Activated CD8-positive, alpha-beta memory T cell treated with anti-CD3 and anti-CD28 coated beads for 36 hours (primary cell): ENCODE measurements at regions not wholly inside any gene's neighbourhood (a gene's known extent, or its start where the extent isn't known, plus 50 kb on each side); places are given as distances from the start of the nearest gene placed in this dataset.
"Not testable (repeated sequence)": the region's sequence is repeated elsewhere in the genome, so short reads cannot be mapped to it uniquely, and the experiment has no call there.

Experiments used
- CTCF ChIA-PET: fragments of 350-600 bp; sonication (Branson Sonifier 250); formaldehyde crosslinking; loops from one replicate; lab custom pipeline; 2021; ENCODE audit warnings: antibody characterized with exemption; lab: Charles Lee
- POLR2A ChIA-PET: fragments of 350-600 bp; sonication (Branson Sonifier 250); formaldehyde crosslinking; loops from one replicate; lab custom pipeline; 2021; ENCODE audit warnings: antibody characterized with exemption; lab: Charles Lee

DNA sequence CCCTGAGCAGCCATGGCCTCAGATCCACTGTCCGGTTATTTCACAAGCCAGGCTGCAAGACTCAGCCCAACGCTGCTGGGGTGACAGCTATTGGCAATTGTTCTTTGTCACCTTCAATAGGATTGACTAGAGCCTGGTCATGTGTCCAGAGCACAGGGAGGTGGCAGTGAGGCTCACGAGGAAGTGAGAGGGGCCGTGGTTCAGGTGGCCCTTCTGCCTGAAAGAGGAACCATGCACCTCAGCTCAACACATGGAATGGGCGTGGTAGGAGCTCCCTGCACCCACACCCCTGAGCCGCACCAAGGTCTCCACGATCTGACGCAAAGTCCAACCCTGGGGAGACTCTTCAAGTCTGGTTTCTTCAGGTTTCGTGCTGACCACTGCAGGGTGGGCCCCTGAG is 184.8 kb upstream of the CDH4 start:
- ChIA-PET CTCF (no interaction called here), POLR2A (no interaction called here)

DNA sequence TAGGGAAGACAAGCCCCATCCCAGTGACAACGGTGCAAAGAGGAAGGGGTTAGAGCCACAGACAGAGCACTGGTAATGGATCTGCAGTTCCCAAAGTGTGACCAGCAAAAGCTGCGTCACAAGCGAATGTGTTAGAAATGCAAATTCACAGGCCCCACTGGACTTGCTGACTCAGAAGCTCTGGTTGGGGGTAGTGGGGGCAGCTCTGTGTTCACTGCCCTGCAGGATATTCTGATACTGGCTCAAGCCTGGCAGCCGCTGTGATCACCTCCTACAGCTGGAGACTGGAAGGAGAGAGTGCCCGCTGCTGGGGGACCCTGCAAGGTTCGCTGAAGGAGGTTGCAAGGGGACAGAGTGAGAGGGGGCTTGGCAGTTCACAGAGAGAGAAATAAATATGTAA is 179.7 kb upstream of the CDH4 start:
- CTCF ChIA-PET = interaction anchor here (0.6 kb wide), 1 partner anchor 210 kb away, joined by 4 read pairs; no protein-coding TSS in a partner anchor
- POLR2A ChIA-PET = no interaction called here

DNA sequence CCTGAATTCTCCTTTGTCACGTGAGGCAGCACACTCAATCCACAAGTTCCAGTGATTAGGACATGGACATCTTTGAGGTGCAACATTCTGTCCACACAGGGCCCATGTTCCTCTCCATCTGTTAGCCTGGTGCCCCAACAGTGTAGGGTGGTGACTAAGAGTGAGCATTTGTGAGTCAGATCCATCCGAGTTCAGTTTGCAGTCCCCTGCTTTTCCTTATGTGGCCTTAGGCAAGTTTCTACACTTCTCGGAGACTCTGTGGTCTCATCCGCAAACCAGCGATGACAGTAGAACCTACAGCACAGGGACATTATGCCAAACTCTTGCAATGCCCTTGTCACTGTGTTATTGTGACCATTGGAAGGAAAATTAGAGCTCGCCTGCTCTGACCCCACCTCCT is 178.7 kb upstream of the CDH4 start:
- ChIA-PET CTCF (no interaction called here), POLR2A (no interaction called here)

DNA sequence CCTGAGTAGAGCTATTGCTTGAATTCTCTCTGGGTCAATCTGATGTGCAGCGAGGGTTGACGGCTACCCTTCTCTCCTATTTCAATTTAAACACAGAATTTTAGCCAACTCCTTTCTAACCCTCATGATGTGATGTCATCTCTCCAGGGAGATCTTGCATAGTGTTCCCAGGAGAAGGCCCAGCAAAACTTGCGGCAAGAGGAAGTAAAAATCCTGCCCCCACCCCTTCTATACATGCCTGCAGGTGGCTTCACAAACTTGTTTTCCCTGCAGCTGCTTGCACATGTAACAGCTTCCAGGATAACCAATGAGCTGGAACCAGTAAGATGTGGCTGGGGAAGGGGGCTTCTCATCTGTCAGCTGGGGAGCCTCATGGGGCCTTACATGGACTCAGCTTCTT is 169.3 kb upstream of the CDH4 start:
- CTCF ChIA-PET = no interaction called here
- POLR2A ChIA-PET = no interaction called here

DNA sequence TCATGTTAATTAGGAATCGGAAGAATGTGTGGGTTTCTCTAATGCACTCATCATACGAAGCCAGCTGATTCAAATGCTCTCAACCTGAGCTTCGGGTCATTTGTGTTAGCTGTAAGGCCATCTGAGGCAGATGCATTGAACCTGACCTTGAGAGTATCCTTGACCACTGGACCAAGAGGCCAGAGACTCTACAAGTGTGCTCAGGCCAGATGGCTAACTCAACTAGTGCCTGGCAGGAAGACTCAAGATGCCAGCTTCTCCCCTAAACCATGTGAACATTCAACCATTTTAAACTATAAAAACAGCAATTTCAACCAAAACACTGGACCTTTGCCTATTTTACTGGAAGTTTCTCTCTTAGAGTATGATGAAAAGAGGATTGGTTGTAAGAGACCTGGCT is 168.6 kb upstream of the CDH4 start:
- CTCF ChIA-PET = no interaction called here
- POLR2A ChIA-PET = no interaction called here

DNA sequence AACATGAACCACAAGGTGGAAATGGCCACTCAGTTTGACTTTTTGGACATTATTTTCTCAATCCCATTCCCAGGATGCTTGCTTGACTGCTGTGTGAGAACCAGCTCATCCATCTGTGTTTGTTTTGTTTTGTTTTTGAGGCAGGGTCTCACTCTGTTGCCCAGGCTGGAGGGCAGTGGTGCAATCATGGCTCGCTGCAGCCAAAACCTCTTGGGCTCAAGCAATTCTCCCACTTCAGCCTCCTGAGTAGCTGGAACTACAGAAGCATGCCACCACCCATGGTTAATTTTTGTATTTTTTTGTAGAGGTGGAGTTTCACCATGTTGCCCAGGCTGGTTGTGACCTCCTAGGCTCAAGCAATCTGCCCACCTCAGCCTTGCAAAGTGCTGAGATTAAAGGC is 166.0 kb upstream of the CDH4 start:
- ChIA-PET CTCF (no interaction called here), POLR2A (no interaction called here)

DNA sequence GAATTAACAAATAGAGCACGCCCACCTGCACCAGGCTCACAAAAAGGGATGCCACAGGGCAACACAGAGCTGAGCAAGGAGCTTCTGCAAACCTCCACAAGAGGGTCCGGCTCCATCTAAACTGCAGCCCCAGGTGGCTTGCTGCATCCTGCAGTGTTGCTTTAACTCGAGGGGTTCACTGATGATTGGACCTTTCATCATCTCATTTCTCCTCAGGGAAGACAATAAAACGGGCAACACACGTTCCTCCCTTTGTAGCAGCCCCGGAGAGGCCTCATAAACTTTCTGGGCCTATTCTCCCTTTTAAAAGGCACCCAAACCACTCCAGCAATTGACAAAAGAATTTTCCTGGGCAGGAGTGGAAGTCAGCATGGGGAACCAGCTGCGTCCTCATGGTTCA is 161.5 kb upstream of the CDH4 start:
- POLR2A ChIA-PET = no interaction called here
- CTCF ChIA-PET = no interaction called here

DNA sequence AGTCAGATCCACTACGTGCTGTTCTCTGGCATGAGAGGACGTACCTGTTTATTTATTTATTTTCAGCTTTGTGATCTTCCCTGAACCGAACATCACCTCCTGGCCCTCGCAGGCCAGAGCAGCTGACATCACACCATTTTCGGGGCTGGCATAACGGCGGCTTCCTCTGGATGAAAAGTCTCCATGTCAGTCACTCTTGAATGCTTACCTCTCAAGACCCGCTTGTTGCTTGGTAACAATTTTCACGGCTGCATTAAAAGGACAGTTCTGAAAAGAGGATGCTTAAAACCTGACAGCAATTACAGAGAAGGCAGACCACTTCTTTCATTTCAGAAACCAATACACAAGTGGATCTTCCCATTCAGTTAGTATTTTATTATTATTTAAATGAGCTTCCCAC is 159.8 kb upstream of the CDH4 start:
- CTCF ChIA-PET = no interaction called here
- POLR2A ChIA-PET = no interaction called here

DNA sequence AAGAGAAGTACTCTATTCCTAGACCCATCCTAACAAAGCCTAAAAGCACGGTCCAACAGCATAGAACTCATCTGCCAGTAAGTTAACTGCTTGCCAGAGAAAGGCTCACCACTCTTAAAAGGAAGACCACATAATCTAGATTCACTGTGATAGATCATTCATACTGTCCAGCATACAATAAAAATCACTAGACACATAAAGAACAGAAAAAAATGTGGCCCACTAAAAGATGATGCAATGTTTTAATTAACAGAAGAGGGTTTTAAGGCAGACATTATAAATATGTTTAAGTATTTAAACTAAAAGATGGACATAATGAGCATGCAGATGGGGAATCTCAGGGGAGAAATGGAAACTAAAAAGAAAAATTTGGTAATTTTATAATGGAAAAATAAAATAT is 157.5 kb upstream of the CDH4 start:
- CTCF ChIA-PET = no interaction called here
- POLR2A ChIA-PET = no interaction called here

DNA sequence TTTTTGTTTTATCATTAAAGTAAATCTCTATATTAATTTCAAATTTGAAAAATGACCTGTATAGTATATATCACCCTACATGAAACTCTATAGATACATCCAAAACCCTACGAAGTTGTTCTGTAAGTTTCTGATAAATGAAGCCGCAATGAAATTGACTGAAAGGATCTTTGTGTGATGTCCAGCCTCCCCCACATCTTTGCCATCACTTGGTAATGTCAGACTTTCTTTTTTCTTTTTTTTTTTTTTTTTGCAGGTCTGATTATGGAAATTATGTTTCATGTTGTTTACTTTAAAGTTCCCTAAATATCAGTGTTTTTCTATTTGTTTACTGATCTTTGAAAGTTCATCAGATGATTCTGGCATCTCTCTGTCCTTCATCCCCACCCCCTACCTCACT is 155.6 kb upstream of the CDH4 start:
- ChIA-PET POLR2A (no interaction called here), CTCF (no interaction called here)

DNA sequence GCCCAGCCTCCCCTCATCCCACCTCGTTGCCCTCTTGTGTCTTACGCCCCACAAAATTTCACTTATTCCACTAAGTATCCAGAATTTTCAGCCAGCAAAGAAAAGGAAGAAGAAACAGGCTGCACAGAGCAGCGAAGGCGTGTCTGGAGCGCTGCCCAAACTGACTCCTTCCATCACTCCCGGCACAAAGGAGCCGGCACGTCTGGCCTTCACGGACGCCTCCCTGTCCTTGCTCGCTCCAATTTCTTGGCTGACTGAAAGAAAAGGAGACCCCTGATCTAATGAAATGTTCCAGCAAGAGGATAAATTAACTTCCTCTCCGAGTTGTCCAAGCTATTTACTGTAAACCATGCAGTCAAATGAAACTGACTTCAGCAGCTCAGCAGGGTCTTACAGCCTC is 152.3 kb upstream of the CDH4 start:
- ChIA-PET POLR2A (no interaction called here), CTCF (no interaction called here)

DNA sequence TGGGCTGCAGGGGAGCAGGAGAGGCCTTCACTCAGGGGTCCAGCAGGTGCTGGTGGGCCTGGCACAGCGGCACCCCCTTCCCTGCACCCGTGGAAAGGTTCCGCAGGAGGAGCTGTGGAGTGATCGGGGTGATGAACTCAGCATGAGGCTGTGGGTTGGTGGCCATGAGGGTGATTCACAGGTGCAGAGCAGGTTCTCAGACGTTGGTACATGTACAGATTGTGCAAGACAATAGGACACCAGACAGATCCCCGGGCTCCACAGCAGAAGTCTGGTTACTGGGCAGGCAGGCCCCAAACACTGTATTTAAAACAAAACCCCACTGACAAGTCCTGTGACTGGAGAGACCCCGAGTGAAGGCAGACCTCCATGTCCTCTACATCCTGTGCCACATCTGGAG is 151.6 kb upstream of the CDH4 start:
- CTCF ChIA-PET = no interaction called here
- POLR2A ChIA-PET = no interaction called here

DNA sequence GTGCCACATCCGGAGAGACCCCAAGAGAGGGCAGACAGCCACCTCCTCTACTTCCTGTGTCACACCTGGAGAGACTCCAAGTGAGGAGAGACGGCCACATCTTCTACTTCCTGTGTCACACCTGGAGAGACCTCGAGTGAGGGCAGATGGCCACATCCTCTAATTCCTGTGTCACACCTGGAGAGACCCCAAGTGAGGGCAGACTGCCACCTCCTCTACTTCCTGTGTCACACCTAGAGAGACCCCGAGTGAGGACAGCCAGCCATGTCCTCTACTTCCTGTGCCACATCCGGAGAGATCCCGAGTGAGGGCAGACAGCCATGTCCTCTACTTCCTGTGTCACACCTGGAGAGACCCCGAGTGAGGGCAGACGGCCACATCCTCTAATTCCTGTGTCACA is 150.7 kb upstream of the CDH4 start:
- POLR2A ChIA-PET, CTCF ChIA-PET: not testable (repeated sequence)

DNA sequence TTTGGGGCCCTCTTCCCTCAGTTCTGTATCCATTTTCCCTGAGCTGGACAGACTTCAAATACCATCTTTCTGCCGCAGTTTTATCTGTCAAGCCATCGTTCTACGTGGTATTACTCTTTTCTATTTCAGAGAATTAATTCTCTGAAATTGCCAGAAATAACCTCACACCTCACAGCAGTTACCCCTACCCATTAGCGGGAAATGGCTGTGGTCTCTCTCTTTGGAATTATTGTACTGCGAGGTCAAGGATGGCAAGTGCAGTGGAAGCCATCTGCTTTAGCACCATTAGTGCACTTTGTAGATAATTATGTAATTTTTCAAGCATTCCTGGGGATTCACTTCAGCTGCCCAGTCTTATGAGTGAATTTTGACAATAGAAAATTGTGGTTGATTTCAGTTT is 147.8 kb upstream of the CDH4 start:
- ChIA-PET CTCF (no interaction called here), POLR2A (no interaction called here)

DNA sequence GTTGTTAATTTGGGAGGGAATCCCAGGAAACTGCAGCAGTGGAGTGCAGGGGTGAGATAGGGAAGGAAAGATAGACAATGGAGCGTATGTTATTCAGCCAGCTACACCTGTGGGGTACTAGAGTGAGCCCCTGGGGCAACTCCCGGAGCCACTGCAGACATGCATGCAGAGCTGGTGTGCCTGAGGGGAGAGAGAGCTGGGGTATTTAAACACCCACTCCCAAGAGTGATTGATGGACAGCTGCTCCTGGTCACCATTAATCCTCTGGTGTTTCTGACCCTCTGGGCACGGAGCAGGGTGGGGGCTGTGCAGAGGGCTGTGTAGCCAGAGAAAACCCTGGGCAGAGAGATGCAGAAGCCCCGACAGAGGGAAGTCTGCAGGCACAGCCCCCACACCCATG is 146.7 kb upstream of the CDH4 start:
- CTCF ChIA-PET = no interaction called here

DNA sequence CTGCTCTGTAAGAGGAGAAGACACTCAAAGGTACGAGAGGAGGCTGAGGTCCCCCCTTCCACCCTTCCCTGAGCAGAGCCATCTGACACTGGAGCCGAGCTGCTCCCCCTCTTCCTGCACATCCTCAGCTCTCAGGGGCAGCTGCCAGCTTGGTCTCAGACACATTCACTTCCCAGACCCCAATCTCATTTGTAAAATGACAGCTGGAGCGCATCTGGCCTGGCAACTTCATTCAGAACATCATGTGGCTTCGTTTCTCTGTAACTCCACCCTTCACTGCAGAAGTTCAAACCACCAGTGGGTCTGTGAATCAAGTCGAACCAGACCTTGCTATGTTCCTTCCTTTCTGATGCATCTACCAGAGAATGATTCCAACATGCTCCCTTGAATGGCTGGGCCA is 145.6 kb upstream of the CDH4 start:
- ChIA-PET POLR2A (no interaction called here), CTCF (no interaction called here)

More for the DNA sequence above, 146.7 kb upstream of the CDH4 start:
- POLR2A ChIA-PET = no interaction called here

DNA sequence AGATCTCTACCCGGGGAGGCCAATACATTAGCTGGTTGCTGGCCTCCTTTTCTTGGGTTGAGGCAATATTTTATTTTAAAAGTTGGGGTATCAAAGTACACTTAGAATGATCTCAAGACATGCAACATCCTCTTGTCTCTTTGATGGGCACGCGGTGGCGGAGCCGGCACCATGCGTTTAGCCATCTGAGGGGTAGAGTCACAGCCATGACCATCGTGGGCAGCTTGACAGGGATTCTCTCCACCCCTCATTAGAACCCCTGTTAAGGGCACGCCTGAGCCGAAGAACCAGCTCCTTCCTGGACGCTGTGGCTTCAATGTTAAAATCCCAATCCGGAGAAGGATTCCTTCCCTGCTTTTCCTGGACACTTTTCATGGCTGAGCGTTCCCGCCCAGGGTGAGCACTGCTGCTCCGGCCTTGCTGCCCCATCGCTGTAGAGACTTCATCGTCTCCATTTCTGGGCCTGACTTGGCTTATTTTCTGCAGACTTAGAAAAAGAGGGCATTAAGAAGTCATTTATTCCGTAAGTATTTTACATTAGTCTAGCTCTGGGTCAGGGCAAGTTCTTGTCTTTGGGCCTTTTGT is 142.7 kb upstream of the CDH4 start:
- ChIA-PET POLR2A (no interaction called here), CTCF (no interaction called here)

DNA sequence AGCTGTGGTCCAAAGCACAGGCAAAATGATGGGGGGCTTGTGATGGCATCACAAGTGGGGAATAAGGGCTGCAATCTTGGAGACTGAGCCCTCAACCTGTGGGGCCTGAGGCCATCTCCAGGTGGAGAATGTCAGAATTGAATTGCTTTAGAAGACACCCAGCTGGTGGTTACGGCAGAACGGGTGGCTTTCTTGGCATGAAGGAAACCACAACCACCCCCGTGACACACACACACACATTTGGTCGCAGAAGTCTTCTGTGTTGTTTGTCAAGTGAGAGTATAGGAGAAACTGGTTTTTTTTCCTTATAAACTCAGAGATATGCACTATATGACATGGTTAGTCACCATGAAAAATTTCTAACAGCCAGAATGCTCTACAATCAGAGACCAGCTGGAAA is 139.5 kb upstream of the CDH4 start:
- ChIA-PET CTCF (no interaction called here), POLR2A (no interaction called here)

DNA sequence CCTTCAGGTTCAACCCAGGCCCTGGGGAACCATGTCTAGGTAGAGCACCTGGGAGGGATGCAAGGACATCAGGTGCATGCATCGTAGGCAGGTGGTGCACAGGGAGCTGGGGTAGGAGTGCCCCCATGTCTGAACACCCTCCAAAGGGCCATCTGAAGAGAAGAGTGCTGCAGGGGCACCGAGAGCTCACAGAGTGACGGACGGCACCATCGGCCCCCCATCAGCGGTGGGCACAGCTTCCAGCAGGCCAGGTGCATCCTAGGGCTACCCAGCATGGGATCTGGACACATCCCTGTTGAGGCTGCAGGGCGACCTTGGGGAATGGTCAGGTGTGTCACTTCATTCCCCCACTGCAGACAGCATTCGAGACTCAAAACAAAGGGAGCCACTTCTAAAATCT is 138.3 kb upstream of the CDH4 start:
- ChIA-PET POLR2A (no interaction called here), CTCF (no interaction called here)

DNA sequence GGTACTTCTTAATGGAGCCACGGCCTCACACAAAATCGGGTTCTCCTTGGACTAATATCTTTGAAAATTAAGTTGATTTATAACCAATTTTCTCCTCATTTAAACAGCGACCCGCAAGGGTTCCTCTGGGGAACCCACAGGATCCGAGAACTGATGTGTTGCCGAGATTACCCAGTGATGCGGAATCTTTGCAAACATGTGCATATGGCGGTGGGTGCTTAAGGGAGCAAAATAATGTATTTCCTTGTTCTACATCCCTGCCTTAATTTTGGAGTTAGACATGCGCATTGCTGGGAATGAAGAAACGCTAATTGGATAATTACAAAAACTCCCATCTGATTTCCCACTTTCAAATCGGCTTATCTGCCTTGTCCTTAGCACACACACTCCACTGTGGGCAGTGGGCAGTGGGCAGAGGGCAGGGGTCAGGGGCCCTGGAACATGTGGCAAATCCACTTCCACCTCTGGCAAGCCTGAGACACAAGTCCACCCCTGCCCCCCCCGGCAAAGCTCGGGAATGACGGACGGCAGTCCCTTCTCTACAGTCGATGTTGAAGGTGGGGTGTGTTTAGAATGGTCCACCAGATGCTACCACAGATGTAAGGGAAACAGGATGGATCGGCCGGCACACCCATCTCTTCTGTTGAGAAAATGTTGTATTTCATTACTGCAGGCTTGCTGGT is 137.4 kb upstream of the CDH4 start:
- POLR2A ChIA-PET = no interaction called here

DNA sequence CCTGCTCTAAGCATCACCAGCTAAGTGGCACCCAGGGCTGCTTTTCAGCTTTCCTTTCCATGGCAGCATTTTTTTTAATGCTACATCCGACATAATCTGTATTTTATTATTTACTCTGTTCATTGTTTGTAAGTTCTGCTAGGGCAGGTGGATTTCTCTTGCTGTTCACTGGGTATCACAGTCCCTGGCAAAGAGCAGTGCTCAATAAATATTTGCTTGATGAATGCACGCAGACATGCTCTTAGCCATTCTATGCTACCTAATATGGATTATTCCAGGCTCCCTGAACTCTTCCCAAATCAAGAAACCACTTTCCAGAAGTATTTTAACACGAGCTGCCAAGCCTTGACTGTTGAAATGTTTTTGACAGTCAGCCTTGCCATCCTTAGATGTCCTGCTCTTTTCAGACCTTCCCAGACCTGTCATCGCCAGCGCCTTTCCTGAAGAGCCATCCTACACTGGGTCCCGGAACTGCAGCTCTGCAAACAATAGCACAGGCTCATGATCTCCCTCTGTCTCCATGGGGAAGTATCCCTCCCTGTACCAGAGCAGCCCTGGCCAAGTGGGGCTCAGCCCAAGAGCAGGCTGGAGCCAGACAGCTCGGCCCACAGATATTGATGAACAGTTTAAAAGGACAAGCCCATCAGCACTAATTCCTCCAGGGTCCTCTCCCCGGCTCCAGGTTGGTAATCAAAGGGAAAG is 136.5 kb upstream of the CDH4 start:
- POLR2A ChIA-PET = no interaction called here
- CTCF ChIA-PET = no interaction called here

More for the DNA sequence above, 137.4 kb upstream of the CDH4 start:
- CTCF ChIA-PET = no interaction called here
